GM06990 (cell line): ENCODE measurements at regions not wholly inside any gene's neighbourhood (a gene's known extent, or its start where the extent isn't known, plus 50 kb on each side); places are given as distances from the start of the nearest gene placed in this dataset.

Experiments
- DNase-seq: peaks from one replicate; pipeline ENCODE4 v3.0.0-alpha.2; 2011; ENCODE audit not compliant: insufficient read length; ENCODE audit errors: extremely low read depth
- H3K27me3 ChIP-seq: replicated peaks from 2 replicates; pipeline ENCODE4 v1.6.0; 2011; ENCODE audit warnings: low read length; ENCODE audit not compliant: control insufficient read depth, insufficient read depth
- H3K36me3 ChIP-seq: 2 replicates; pipeline ENCODE4 v1.5.1; 2011; ENCODE audit warnings: low read length; ENCODE audit not compliant: control insufficient read depth, insufficient read depth
- H3K4me3 ChIP-seq: replicated peaks from 2 replicates; pipeline ENCODE4 v1.5.1; 2011; ENCODE audit warnings: low read depth, mild to moderate bottlenecking, control low read depth, low read length
- CTCF ChIP-seq: IDR thresholded peaks from 2 replicates; pipeline ENCODE4 v1.5.1; 2011; ENCODE audit warnings: low read length, control low read depth, mild to moderate bottlenecking, inconsistent platforms; ENCODE audit not compliant: insufficient read depth, poor library complexity, severe bottlenecking

- no peaks in the 10 kb centered on the region for H3K27me3 ChIP-seq
- DNase-seq: no peak
- TF ChIP-seq CTCF: no peak
- no peak overlapping the region for H3K4me3 ChIP-seq
- H3K36me3 ChIP-seq: no peaks in the 10 kb centered on the region
Measured at GRCh38 chr2:221335219-221335752, 236.8 kb downstream of the EPHA4 start.

- no peak for DNase-seq
- no peak overlapping the region for H3K4me3 ChIP-seq
- no peak for TF ChIP-seq CTCF
- no peaks in the 10 kb centered on the region for H3K36me3 ChIP-seq
- no peaks in the 10 kb centered on the region for H3K27me3 ChIP-seq
Measured at GRCh38 chr2:221336967-221337366, 235.1 kb downstream of the EPHA4 start.

- DNase-seq: no peak
- Histone ChIP-seq H3K36me3 (no peaks in the 10 kb centered on the region), H3K27me3 (no peaks in the 10 kb centered on the region), H3K4me3 (no peak overlapping the region)
- no peak for TF ChIP-seq CTCF
Measured at GRCh38 chr2:221337957-221338685, 234.0 kb downstream of the EPHA4 start.

- TF ChIP-seq CTCF: no peak
- DNase-seq: no peak
- Histone ChIP-seq H3K4me3 (no peak overlapping the region), H3K27me3 (no peaks in the 10 kb centered on the region), H3K36me3 (no peaks in the 10 kb centered on the region)
Measured at GRCh38 chr2:221342388-221342787, 229.7 kb downstream of the EPHA4 start.

- no peak for DNase-seq
- TF ChIP-seq CTCF: no peak
- Histone ChIP-seq H3K36me3 (no peaks in the 10 kb centered on the region), H3K4me3 (no peak overlapping the region), H3K27me3 (no peaks in the 10 kb centered on the region)
Measured at GRCh38 chr2:221343524-221343923, 228.6 kb downstream of the EPHA4 start.
